OCI-LY1 (cell line): ENCODE measurements at regions not wholly inside any gene's neighbourhood (a gene's known extent, or its start where the extent isn't known, plus 50 kb on each side); places are given as distances from the start of the nearest gene placed in this dataset.

ENCODE experiments used
- H2AFZ ChIP-seq: fragments of 200-600 bp; sonication (generic), shearing (Covaris generic); 2 replicates; pipeline ENCODE4 v1.6.0; 2014; ENCODE audit warnings: antibody characterized with exemption, mild to moderate bottlenecking, low read length
- H3F3A ChIP-seq: fragments of 200-600 bp; sonication (generic), shearing (Covaris generic); 2 replicates; pipeline ENCODE4 v1.6.0; 2014; ENCODE audit warnings: mild to moderate bottlenecking, antibody characterized with exemption, low read length, moderate library complexity; ENCODE audit not compliant: insufficient read depth
- H3K27ac ChIP-seq: fragments of 200-600 bp; sonication (generic); 2 replicates; pipeline ENCODE4 v1.5.1; 2014; ENCODE audit warnings: low read length, mixed run types, mild to moderate bottlenecking, low read depth; ENCODE audit not compliant: poor library complexity, severe bottlenecking
- H3K27me3 ChIP-seq: fragments of 200-600 bp; sonication (generic); 2 replicates; pipeline ENCODE4 v1.6.0; 2014; ENCODE audit warnings: antibody characterized with exemption, mild to moderate bottlenecking, low read length, moderate library complexity; ENCODE audit not compliant: insufficient read depth
- H3K36me3 ChIP-seq: fragments of 200-600 bp; sonication (generic); 2 replicates; pipeline ENCODE4 v1.6.1; 2014; ENCODE audit warnings: mild to moderate bottlenecking, antibody characterized with exemption, low read length, moderate library complexity, mixed read lengths; ENCODE audit not compliant: insufficient read depth
- H3K4me1 ChIP-seq: fragments of 200-600 bp; sonication (generic); 2 replicates; pipeline ENCODE4 v1.5.1; 2014; ENCODE audit warnings: mild to moderate bottlenecking, low read length, moderate library complexity; ENCODE audit not compliant: insufficient read depth, severe bottlenecking
- H3K4me2 ChIP-seq: fragments of 200-600 bp; sonication (generic), shearing (Covaris generic); 2 replicates; pipeline ENCODE4 v1.6.1; 2014; ENCODE audit warnings: low read length
- H3K4me3 ChIP-seq: fragments of 200-600 bp; sonication (generic); 2 replicates; pipeline ENCODE4 v1.5.1; 2014; ENCODE audit warnings: low read length, low read depth, mild to moderate bottlenecking, mixed read lengths; ENCODE audit not compliant: poor library complexity, severe bottlenecking
- H3K79me2 ChIP-seq: fragments of 200-600 bp; shearing (Covaris generic); 2 replicates; pipeline ENCODE4 v1.6.1; 2016; ENCODE audit warnings: mixed run types, low read length, mixed read lengths; ENCODE audit not compliant: insufficient read depth
- H3K9ac ChIP-seq: fragments of 200-600 bp; sonication (generic), shearing (Covaris generic); 2 replicates; pipeline ENCODE4 v1.6.1; 2014; ENCODE audit warnings: mild to moderate bottlenecking, low read length, mixed read lengths
- H3K9me2 ChIP-seq: fragments of 200-600 bp; sonication (generic), shearing (Covaris generic); 2 replicates; pipeline ENCODE4 v1.6.1; 2014; ENCODE audit warnings: low read depth, mild to moderate bottlenecking, low read length, mixed read lengths
- H3K9me3 ChIP-seq: fragments of 200-600 bp; shearing (Covaris generic); 2 replicates; pipeline ENCODE4 v1.6.1; 2014; ENCODE audit warnings: low read length, mixed read lengths
- H4K20me1 ChIP-seq: fragments of 200-600 bp; sonication (generic), shearing (Covaris generic); 2 replicates; pipeline ENCODE4 v1.6.0; 2016; ENCODE audit warnings: mild to moderate bottlenecking, low read length; ENCODE audit not compliant: insufficient read depth
- EZH2 ChIP-seq: fragments of 200-600 bp; sonication (generic), shearing (Covaris generic); IDR thresholded peaks from 2 replicates; pipeline ENCODE4 v1.8.0; 2017; ENCODE audit warnings: borderline replicate concordance, mixed run types, mild to moderate bottlenecking, antibody characterized with exemption, low read length, moderate library complexity, mixed read lengths
- TF ChIP-seq, protein P1 (sequence below): fragments of 200-600 bp; sonication (generic), shearing (Covaris generic); IDR thresholded peaks from 2 replicates; pipeline ENCODE4 v1.5.1; 2017; ENCODE audit warnings: mild to moderate bottlenecking, antibody characterized with exemption, low read length, moderate library complexity, mixed read lengths

DNA sequence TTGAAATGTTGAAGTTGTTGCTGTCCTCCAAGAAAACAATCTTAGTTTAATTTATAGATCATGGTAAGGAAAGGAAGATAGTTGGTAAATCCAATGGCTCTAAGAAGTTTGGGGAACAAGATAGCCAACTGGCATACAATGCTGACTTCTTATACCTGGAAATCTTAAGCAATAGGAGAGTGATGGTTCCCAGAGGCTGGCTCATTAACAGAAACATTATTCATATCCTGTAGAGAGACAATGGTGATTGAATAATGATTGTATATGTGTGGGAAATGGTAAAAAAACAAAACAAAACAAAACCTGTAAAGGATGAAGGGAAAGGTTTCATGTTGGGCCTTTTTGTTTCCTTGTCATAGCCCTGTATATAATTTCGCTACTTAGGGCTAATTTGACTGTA, 174.9 kb upstream of the CTSO start:
- Histone ChIP-seq H3K36me3 (no peaks in the 10 kb centered on the region), H3K4me2 (no peak overlapping the region), H2AFZ (no peak overlapping the region), H3K9me2 (no peaks in the 10 kb centered on the region), H3K4me1 (no peaks in the 10 kb centered on the region), H3K4me3 (no peak overlapping the region), H4K20me1 (no peaks in the 10 kb centered on the region), H3K27ac (no peak overlapping the region), H3K9ac (no peak overlapping the region), H3K9me3 (no peaks in the 10 kb centered on the region), H3K27me3 (no peaks in the 10 kb centered on the region), H3K79me2 (no peaks in the 10 kb centered on the region), H3F3A (no peaks in the 10 kb centered on the region)
- TF ChIP-seq EZH2, result no peak
- TF ChIP-seq, protein P1, sequence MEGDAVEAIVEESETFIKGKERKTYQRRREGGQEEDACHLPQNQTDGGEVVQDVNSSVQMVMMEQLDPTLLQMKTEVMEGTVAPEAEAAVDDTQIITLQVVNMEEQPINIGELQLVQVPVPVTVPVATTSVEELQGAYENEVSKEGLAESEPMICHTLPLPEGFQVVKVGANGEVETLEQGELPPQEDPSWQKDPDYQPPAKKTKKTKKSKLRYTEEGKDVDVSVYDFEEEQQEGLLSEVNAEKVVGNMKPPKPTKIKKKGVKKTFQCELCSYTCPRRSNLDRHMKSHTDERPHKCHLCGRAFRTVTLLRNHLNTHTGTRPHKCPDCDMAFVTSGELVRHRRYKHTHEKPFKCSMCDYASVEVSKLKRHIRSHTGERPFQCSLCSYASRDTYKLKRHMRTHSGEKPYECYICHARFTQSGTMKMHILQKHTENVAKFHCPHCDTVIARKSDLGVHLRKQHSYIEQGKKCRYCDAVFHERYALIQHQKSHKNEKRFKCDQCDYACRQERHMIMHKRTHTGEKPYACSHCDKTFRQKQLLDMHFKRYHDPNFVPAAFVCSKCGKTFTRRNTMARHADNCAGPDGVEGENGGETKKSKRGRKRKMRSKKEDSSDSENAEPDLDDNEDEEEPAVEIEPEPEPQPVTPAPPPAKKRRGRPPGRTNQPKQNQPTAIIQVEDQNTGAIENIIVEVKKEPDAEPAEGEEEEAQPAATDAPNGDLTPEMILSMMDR, result no peak

DNA sequence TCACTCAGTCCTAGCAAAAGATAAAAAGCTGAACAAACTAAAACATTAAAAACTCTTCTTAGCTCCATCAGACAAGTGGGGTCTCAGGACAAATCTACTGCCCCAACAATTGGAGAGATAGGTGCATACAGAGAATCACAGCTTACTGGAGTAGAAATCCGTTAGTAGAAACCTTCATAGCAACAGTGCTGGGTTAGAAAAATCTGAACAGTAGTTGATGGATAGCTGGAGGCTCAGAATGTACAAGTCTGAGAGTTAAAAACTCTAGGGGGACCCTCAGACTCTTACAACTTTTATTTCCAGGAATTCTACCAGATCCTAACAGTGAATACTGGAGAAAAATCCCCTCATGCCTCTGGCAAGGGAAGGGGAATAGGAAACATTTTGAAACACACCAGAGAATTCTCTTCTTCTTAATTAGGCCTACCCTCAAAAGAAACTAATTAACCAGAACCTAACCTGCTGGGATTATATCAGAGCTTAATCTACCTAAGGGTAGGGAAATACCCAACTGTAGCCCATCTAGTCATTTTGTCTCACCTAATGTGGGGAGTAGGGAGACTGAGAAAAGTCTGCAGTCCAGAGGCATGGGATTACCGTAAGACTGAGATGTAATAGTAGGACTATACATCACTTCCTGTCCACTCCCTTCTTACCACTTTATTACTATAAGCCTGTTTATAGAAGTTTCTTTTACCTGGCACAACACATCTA, 165.0 kb upstream of the CTSO start:
- Histone ChIP-seq H3K4me1 (no peaks in the 10 kb centered on the region), H3K27me3 (no peaks in the 10 kb centered on the region), H3K4me3 (no peak overlapping the region), H3K4me2 (no peak overlapping the region), H4K20me1 (no peaks in the 10 kb centered on the region), H2AFZ (no peak overlapping the region), H3F3A (no peaks in the 10 kb centered on the region), H3K9me2 (no peaks in the 10 kb centered on the region), H3K79me2 (no peaks in the 10 kb centered on the region), H3K36me3 (no peaks in the 10 kb centered on the region), H3K9ac (no peak overlapping the region), H3K27ac (no peak overlapping the region), H3K9me3 (no peaks in the 10 kb centered on the region)
- TF ChIP-seq, protein P1, result no peak
- TF ChIP-seq EZH2, result no peak

DNA sequence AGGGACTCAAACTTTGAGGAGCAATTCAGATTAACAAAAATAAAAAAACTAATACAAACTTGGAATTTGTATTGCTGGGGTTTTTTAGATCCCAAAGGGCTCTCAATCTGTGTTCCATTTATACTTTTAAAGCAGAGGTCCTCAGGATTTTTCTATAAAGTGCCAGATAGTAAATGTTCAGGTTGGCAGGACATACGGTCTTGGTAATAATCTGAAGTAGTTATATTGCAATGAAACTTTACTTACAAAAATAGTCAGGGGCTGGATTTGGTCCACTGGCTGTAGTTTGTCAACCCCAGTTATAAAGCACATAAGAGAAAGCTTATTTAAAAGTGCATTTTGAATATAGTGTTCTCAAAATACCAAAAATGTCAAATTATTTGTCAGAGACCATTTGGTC, 164.1 kb upstream of the CTSO start:
- Histone ChIP-seq H3K27me3 (no peaks in the 10 kb centered on the region), H3K9me3 (no peaks in the 10 kb centered on the region), H4K20me1 (no peaks in the 10 kb centered on the region), H3F3A (no peaks in the 10 kb centered on the region), H3K4me2 (no peak overlapping the region), H3K4me3 (no peak overlapping the region), H3K9me2 (no peaks in the 10 kb centered on the region), H3K4me1 (no peaks in the 10 kb centered on the region), H3K79me2 (no peaks in the 10 kb centered on the region), H3K27ac (no peak overlapping the region), H3K36me3 (no peaks in the 10 kb centered on the region), H3K9ac (no peak overlapping the region), H2AFZ (no peak overlapping the region)
- TF ChIP-seq EZH2, result no peak
- TF ChIP-seq, protein P1, result no peak
